SW480 (cell line): ENCODE measurements at regions not wholly inside any gene's neighbourhood (a gene's known extent, or its start where the extent isn't known, plus 50 kb on each side); places are given as distances from the start of the nearest gene placed in this dataset.

Experiments used
- DNase-seq: peaks from one replicate; pipeline ENCODE4 v3.0.0-alpha.2; 2016; ENCODE audit warnings: low spot score

DNA sequence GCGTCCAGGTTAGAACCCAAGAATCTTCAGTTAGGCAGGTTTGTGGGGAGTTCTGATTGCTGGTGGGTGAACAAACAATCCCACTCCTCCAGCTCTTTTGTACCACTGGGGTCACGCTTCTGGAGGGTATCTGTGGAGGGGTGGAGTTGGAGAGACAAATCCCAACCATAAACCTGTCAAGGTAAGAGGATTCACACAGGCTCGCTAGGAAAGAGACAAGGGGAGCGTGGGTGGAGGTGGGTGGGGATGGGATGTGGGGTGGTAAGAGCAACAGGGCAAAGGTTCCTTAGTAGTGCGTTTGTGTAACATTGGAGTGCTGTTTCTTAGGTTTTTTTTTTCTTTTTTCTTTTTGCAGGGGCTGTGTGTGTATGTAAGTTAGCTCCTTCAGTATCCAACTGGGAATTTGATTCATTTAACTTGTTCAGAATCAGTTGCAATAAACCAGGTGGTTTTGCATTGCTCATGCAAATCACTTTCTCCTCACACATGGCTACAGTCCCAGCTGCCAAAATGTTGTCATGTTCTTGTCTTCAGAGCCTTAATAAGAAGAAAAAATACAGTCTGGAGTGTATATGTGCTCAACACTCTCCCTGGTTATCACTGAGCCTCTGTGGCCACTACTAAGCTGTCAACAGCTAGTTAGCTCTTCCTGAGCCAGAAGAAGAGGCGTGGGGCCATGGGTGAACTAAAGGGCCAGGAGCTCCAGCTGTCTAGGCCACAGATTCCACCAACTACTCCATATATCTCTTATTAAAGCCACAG, 164.0 kb upstream of the RAD23B start:
- DNase-seq = no peak

GRCh38 chr9:107119735-107120134, 163.3 kb upstream of the RAD23B start:
- DNase-seq = no peak

DNA sequence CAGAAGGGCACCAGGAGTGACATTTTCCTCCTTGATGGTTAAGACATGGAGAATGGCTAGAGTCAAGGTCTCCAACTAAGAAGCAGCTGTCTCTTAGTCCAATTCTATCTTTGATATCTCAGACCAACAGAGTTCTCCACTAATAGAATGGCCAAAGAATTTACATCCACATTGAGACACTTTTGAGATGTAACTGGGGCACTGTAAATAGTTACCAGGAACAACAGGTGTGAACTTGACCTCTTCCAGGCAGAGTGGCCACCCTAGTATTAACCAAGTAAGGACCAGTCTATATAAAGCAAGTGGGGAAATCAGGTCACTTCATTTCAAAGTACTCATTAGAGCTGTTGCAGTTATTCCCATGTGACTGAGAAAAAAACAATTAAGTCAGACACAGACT, 159.7 kb upstream of the RAD23B start:
- DNase-seq = no peak

DNA sequence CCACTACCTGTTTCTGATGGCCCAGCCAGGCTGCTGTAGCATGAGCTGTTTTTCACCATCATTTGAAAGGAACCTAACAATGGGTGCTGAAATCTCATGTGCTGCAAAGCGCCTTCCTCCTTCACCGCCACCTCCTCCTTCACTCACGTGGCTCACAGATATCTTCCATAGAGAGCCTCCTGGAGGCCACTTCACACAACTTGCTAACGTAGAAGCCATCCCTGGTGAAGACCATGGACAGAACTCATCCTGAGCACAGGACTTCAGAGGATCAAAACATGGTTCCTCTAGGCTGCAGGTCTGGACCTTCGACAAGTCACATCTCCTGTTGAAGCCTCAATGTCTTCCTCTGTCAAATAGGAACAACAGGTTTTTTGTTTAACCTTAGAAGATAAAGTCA, 155.5 kb upstream of the RAD23B start:
- no peak for DNase-seq

DNA sequence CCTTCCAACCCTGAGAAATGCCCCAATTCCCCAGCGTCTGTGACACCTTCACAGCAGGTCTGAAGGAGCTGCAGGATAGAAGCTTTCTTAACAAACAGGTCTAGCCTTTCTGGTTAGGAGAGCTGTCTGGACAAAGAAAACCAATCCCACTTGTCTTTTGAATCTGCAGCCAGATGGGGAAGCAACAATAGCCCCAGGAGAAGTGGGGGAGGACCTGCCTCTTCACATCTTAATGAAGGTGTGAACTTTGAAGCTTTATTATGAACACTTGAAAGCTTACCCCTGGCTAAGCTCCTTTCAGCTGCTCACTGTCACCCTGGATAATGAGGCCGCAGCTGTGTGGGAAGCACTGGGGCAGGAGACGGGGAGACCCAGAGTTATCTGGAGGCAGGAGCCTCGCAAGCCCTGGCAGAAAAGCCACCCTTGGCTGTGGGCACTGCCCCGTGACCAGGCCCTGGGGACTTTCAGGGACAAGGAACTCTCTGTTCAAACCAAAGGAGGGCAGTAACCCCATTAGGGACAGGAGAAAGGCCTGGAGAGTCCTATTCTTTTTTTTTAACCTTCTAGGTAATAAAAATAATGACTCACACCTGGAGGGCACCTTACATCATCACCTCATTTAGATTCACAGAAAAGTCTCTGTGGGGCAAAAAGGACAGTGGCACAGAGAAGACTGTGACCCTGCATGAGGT, 151.8 kb upstream of the RAD23B start:
- DNase-seq = peak; percentile 88

GRCh38 chr9:107136296-107136695, 146.8 kb upstream of the RAD23B start:
- DNase-seq = no peak

DNA sequence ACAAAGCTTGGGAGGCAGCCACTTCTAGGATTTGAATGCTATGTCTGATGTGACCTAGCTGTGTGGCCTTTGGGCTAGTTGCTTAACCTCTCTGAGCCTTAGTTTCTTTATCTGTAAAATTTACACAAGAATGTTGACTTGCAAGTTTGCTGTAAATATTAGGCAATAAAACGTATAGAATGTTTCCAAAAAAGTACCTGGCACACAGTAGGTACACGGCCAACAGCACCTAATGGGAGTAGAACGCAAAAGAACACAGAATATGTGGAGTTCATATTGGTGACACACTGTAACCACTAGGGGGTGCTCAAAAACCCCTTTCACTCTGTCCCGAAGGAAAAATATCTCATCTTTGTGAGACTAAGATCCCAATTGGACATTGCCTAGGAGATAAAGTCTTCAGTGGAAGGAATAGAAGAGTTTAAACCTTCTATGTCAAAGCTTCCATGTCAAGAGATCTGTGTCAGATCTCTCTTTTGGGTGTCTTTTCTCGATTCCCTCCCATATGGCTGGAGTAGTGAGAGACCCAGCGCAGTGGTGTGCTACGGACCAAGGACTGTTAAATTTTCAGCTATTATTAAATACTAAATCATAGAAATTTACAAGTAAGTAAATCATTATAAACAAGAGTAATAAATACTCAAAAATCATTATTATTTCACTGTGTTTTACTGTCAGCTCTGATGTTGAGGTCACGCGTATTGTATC, 145.4 kb upstream of the RAD23B start:
- DNase-seq = peak; percentile 22

GRCh38 chr9:107138261-107138992, 144.7 kb upstream of the RAD23B start:
- DNase-seq = no peak

GRCh38 chr9:107141967-107142366, 141.1 kb upstream of the RAD23B start:
- no peak for DNase-seq

- no peak for DNase-seq
Measured at GRCh38 chr9:107142430-107142829, 140.6 kb upstream of the RAD23B start.

DNA sequence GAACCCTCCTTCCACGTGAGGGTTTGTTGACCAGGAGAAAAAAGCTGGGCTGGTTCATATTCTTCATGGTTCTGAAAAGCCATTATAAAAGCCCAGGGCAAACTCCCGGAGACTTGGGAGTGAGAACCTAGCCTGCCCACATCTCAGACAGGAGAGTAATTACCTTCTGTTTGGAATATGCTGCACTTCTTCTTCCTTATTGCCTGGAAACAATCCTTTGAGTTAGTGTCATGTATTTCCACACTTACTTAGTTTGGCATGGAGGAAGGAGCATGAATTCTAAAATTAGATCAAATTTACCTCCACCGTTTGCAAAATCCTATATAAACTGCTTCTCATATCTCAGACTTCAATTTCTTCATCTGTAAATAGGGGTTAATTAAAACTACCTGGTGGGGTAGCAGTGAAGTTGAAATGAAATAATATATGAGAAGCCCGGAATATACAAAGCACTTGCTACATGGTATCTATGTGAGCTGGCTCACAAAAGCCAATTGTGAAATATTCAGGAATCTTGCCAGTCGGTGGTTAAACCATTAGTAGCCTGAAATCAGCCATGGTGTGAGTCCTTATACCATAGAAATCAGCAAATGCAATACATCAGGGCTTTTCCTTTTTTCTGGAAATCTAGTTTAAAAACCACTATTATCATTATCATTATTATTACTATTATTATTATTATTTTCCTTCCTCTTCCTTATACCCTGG, 140.0 kb upstream of the RAD23B start:
- no peak for DNase-seq

GRCh38 chr9:107144475-107144874, 138.6 kb upstream of the RAD23B start:
- DNase-seq = no peak

- DNase-seq = no peak
Measured at GRCh38 chr9:107147134-107147533, 135.9 kb upstream of the RAD23B start.

DNA sequence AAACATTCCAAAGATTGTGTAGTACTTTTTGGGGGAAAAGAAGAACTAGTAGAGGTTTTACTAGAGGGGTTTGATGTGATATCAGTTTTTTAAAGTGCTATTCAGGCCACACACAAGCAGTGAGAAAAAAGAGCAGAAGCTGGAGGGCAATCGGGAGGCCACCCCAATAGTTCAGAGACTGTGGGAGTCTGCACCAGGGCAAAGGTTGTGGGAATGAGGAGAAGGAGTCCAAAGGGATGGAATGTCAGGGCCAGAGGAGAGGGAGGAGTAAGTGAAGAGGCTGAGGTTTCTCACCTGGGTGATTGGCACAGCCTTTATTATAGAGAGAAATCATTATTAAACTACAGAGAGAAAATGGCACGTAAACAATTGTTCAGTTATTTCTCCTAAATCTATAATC, 134.9 kb upstream of the RAD23B start:
- no peak for DNase-seq

DNA sequence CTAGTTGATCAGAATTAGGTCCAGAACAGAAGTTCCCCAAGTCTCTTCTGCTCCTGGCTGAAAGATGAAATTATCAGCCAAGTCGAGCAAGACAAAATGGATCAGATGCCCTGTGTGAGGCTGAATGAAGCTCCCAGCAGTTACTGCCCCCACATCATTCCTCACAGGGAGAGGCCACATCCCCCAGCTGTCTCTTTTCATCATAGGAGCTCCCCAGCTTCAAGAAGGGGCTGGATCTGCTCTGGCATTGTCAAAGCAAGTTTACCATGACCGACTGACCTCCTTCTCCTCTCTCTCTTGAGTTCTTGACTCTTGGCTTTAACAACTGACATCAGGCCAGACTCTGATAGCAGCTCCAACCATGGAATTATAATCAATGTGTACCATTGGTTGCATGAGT, 133.3 kb upstream of the RAD23B start:
- no peak for DNase-seq

DNA sequence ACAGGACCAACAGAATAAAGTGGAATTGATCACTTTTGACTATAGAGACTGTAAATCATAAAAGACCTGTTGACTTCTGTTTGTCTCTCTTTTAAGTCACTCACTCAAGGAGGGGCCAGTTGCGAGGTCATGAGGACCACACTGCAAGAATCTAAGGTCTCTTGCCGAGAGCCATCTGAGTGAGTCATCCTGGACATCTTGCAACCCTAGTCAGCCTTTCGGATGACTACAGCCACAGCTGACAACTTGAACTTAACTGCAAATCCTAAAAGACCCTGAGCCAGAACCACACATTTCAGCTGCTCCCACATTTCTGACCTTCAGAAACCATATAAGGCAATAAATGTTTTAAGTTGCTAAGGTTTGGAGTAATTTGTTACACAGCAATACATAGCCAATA, 129.7 kb upstream of the RAD23B start:
- no peak for DNase-seq

DNA sequence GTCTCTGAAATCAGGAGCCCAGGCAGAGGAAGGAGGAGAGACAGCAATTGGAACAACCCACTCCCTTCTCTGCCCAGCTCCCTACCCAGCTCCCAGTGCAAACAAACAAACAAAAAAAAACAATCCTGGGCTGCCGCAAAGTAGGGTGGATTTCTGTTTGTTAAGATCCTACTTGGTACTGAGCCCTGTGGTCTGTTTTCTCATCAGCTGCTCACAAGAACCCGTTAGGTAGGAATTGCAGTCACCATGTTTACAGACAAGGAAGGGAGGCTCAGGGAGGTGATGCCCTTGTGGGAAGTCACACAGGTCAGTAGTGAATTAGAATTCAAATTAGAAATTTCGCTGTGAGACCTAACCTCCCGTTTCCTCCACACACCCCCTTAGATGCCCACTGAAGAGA, 128.8 kb upstream of the RAD23B start:
- DNase-seq = no peak

DNA sequence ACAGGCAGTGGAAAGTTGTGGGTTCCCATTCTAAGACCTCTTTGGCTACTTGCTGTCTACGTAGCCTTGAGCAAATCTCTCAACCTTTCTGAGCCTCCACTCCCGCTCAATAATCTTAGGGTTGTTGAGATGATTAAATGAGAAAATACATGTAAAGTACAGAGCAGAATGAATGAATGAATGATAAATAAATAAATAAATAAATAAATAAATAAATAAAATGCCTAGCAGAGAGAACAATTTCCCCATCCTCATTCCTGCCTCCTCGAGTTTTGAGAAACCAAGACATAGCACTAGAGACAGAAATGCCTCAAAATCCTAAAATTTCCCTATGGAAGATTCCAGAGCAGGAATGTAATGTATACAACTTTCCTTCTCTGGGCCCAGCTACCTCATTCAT, 128.3 kb upstream of the RAD23B start:
- DNase-seq = no peak

DNA sequence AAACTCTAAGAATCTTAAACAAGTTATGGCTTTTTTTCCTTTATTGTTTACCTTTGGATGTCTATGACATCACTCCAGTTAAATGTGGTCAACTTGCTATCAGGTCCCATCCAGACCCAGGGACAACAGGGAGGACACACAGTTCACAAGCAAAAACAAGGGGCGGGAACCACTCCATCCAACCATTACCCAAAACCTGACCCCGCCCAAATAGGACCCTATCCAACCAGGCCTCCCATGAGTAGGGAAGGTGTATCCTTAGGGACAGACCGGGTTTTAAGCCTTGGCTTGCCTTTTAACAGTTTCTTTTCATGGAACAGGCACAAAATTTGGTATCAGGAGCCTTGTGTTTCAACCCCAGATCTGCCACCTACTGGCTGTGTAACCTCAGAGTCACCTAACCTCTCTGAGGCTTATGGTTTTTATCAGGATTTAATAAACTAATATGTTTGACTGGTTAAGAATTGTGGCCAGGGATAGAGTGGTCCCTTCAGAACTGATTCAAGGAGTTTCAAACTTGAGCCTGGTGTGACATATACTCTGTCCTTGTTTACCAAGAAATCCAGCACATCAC, 127.7 kb upstream of the RAD23B start:
- no peak for DNase-seq

DNA sequence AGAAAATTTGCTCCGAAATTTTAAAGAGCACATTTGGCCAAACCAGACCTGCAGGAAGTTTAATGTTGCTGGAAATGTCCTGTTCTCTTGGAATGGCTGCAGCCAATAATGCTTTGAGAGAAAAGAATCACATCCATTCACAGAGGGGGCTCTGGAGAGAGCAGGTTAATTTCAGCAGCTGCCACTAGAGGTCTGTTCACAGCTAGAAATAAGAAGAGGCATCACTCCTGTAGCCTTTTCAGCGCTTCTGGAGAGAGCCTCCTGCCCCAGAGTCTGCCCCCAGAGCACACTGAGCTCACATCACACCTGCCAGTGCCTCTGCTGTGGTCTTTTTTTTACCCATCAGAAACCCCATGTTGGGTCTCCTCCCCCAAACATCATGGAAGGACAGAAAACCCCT, 124.8 kb upstream of the RAD23B start:
- peak; percentile 53 for DNase-seq

DNA sequence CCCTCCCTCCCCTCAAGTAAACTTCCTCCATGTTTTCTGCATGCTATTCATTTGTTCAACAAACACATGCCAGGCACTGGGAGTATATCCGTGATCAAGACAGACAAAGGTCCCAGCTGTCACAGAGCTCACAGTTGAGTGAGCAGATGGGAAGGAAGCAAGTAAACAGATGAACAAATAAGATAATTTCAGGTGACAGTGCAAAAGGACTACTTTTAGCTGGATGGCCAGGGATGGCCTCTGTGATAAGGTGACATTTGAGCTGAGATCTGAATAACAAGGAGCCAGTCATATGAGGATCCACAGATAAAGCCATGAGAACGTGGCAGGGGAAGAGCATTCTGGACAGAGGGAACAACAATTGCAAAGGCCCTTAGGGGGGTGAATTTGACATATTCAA, 121.7 kb upstream of the RAD23B start:
- no peak for DNase-seq

DNA sequence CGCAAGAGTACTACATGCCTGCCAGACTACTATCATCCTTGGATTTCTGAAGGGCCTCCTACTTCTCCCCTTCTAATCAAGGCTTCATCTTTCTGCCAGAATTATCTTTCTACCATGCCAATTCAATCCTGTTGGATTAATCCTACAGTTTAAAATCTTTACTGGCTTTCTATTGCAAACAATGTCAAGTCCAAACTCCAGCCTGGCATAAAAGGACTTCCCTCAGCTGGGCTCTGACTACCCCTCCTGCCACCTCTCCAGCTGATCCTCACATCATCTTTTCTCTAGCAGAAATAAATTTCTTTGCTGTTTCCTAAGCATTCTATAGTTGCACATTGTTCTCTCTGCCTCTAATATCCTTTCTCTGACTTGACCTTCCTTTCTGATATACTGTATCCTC, 119.7 kb upstream of the RAD23B start:
- no peak for DNase-seq
